GM04504 (cell line): ENCODE measurements at regions not wholly inside any gene's neighbourhood (a gene's known extent, or its start where the extent isn't known, plus 50 kb on each side); places are given as distances from the start of the nearest gene placed in this dataset.

Experiments used
- DNase-seq: peaks from one replicate; pipeline ENCODE4 v3.0.0-alpha.2; 2012; ENCODE audit warnings: low read depth

GRCh38 chr7:19209166-19209696 lies 64.0 kb upstream of the FERD3L start:
- no peak for DNase-seq

GRCh38 chr7:19206721-19207120 lies 61.5 kb upstream of the FERD3L start:
- no peak for DNase-seq

- no peak for DNase-seq
Measured at GRCh38 chr7:19203686-19204085, 58.5 kb upstream of the FERD3L start.

- DNase-seq, result no peak
Measured at GRCh38 chr7:19202599-19202998, 57.4 kb upstream of the FERD3L start.
